NAMALWA (cell line): ENCODE measurements at regions not wholly inside any gene's neighbourhood (a gene's known extent, or its start where the extent isn't known, plus 50 kb on each side); places are given as distances from the start of the nearest gene placed in this dataset.

Source experiments
- DNase-seq: peaks from one replicate; pipeline ENCODE4 v3.0.0-alpha.2; 2015; ENCODE audit warnings: low spot score

DNA sequence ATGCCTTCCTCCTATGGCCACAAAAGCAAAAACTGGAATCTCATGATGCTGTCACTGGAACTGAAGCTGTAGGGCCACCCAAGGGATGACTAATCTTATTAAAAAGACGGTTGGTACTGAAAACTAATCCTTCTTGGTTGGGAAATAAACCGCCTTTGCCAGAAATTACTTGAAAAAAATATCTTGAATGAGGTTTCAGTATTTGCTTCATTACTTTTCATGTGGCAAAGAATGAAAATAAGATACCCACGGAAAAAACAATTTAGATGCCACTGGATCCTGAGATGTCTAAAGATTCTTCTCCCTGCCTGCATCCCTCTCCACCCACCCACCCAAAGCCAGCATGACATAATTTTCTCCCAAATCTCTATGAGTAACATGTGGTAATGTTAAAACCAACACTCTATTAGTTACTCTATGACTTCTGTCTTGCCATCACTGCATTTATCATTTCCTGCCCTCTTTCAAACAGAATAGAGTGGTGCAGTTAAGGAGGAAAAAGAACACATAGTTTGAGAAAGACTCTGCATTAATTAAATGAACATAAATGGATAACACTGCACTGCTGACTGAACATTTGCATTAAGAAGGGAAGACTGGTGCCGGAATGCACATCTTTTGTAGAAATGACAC is 111.8 kb upstream of the DPH6 start:
- DNase-seq: no peak

DNA sequence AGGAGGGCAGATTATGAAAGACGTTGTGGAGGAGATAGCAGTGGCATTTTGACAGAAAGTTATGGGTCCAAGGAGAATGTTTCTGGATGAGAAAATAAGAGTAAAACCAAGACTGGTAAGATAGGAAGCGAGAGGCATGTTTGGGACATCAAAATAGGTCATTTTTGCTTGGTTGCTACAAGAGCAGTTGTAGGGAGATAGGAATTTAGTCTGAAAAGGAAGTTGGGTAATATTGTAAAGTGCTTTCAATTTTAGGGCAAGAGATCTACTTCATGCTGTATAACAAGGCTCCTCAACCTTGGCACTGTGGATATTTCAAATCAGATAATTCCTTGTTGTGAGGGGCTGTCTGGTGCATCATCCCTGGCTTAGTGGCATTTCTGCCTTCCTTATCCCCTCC is 118.0 kb upstream of the DPH6 start:
- DNase-seq: no peak

DNA sequence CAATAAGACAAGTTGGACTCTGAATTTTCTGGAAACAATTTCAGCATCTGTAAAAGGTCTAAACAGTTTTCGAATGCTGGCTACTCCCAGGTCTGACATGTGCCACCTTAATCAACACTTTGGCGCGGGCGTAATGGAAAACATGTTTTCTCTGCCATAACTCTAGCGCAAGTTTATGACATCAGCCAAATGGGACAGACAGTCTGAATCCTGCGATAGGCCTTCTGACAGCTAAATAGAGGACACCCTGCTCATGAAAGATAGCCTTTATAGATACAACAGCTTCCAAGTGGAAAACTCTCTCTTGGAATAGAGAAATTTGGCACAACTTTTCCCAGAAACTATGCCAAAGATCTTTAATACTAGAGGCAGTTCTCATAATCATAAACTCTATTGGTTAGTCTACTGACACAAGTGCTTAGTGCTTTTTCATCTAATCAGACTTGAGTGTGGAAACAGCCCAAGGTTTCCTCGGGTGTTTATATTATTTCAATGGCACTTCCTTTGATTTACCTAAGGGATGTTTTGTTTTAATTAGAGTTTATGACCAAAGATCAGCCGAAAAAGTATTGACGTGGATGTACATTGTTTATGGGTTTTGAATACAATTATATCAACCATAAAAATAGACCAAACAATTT is 120.1 kb upstream of the DPH6 start:
- DNase-seq: no peak

GRCh38 chr15:35667908-35668307 is 121.9 kb upstream of the DPH6 start:
- DNase-seq: no peak

- DNase-seq: no peak
Observed at GRCh38 chr15:35669021-35669420, 123.1 kb upstream of the DPH6 start.

DNA sequence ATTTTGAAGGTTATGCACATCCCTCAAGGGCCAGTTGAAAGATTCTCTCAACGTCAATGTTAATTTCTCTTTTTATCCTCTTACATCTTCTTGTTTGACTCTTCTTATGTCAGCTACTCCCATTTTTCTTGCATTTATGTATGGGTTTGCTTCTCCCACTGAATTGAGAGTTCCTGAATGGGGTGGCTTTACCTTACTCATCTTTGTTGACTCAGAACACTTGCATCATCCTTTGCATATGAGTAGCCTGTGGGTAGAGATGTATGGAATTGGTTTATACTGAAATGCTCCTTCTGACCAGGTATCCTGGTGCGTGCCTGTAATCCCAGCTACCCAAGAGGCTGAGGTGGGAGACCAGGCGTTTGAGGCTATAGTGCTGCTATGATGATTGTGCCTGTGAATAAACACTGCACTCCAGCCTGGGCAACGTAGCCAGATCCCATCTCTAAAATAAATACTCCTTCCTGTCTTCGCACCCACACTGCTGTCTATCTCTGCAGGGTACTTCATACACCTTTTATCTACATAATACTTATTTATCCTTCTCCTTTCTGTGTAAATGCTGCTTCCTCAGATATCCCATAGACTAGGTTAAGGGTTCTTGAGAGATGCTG is 123.6 kb upstream of the DPH6 start:
- DNase-seq: no peak

DNA sequence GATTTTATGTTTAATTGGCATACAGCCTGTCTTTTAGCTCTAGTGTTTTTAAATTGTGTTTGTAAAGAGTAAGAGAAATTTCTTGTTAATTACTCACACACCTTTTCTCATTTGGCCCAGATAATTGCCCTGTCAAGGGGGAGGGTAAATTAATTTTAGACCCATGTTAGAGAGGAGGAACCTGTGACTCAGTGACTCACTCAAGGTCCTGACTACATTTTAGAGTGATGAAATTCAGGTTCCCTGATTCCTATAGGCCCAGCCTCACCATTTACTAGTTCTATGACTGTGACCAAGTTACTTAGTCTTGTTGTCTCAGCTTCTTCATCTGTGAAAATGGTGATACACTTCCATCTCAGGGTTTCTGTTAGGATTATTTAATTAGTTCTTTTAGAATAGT is 125.2 kb upstream of the DPH6 start:
- no peak for DNase-seq

GRCh38 chr15:35671981-35672380 is 126.0 kb upstream of the DPH6 start:
- no peak for DNase-seq

DNA sequence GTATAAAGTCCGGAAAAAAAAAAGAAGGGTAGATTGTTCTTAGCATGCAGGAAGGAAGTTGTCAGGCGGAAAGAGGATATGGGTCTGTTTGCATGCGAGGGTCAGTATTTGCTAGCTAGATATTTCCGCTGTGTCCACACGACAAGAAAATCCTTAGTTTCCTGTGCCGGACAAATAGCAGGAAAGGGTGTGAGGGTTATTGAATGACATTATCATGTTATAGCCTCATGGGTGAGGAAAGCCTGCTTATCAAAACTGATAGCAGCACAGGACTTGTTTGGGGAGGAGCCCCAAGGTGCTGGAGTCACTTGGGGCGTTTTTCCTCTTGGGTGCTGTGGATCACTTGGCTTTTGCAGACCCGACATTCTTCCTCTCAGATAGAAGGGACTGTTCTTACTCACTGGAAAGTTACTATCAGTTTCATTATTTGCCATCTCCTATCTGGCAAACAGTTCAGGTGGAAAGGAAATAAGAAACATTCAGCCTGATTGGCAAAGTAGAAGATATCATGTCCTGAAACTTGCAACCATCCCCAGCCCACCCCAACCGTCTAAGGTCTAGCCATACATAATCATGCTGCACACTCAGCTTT is 127.2 kb upstream of the DPH6 start:
- peak; percentile 9 for DNase-seq

DNA sequence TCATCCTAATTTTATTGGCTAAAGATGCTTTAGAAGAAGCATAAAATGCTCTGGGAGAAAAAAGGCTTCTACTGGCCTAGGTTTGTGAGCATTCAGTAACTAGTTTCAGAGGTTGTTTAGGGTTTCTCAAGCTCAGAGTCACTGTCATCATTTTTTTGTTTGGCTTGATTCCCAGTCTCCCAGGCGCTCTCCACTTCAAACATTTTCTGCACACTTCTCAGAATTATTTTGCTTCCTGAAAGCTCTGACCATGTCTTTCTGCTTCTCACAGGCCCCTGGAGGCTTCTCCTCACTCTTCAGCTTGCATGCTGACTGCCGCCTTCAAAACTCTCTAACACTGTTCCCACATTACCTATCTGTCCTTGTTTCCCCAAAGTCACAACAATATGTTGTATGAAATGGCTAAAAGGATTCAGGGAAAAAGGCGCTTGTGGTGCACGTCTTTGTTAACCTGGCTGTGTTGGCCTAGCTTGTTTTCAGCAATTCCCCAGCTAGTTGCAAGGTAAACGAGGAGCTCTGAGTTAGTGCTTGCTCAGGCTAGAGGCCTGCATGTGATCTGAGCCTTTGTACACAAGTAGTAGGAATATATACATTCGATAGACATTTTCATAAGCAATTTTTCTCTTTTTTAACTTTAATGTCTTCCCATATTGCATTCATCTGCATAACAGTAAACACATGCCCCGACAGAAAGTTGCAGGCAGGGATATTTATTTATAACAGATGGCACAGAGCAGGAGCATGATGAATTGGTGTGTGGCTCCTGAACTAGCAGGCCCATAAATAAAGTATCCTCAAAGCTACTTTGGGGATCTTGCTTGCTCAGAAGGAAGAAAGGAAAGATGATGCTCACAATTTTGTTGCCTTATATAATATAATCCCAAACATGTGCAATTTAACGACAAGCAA is 129.2 kb upstream of the DPH6 start:
- no peak for DNase-seq

GRCh38 chr15:35678774-35679173 is 132.8 kb upstream of the DPH6 start:
- no peak for DNase-seq

DNA sequence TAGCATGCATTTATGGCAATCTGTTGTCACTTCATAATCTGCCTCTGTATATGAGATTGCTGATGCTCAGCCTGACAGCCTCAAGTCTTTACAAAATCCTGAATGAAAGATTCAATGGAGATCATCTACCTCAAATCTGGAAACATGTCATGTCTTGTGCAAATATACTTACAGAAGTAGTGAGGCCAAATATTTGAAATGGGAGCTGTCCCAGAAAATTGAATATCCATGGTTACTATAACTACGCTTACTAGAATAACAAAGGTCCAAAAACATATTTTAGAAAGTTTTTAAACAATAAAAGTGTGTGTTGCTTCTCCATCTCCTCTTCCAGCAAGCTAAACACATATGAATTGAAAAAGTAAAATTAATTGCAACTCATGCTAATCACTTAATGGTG is 133.2 kb upstream of the DPH6 start:
- DNase-seq: no peak

DNA sequence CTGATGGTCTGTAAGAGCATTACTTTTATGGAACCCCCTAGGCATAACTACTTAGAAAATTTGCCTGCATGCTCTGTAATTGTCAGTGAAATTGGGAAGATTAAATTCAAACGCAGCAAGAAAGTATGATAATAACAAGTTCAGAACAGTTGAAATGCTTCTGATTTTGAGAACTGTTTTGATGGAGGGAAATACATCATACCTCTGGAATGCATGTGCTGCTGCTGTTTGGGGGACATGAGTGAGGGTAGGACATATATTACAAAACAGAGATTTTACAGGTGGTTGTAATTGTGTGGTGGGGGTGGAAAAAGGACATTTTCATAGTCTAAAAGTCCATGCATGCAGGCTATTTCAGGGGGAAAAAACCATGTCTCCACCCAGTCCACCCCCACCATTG is 135.0 kb upstream of the DPH6 start:
- no peak for DNase-seq

- DNase-seq: no peak
Observed at GRCh38 chr15:35686347-35686746, 140.4 kb upstream of the DPH6 start.

DNA sequence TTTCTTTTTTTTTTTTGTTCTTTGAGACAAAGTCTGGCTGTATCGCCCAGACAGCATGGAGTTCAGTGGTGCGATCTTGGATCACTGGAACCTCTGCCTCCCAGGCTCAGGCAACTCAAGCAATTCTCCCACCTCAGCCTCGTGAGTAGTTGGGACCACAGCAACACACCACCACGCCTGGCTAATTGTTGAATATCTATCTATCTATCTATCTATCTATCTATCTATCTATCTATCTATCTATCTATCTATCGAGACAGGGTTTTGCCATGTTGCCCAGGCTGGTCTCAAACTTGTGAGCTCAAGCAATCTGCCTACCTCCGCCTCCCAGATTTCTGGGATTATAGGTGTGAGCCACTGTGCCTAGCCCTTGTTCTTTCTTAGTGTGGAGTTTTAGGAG is 143.3 kb upstream of the DPH6 start:
- no peak for DNase-seq

DNA sequence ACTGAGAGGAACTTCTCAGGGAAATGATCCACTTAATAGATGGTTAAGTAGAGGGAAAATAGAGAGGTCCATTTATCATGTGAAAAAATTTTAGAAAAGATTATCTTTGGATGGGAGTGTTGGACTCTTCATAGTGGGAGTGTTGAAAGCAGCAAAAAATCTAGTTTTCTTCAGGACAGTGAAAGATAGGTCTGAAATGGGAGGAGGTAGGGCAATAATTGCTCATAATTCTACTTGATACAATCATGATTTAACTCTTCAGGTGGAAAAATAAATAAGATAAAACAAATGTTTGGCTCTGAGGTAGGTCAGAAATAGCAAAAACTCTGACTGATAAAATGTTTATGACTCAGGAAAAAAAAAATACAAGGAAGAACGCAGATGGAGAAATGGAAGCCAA is 144.1 kb upstream of the DPH6 start:
- DNase-seq: no peak

- DNase-seq: no peak
Observed at GRCh38 chr15:35690698-35691116, 144.7 kb upstream of the DPH6 start.

DNA sequence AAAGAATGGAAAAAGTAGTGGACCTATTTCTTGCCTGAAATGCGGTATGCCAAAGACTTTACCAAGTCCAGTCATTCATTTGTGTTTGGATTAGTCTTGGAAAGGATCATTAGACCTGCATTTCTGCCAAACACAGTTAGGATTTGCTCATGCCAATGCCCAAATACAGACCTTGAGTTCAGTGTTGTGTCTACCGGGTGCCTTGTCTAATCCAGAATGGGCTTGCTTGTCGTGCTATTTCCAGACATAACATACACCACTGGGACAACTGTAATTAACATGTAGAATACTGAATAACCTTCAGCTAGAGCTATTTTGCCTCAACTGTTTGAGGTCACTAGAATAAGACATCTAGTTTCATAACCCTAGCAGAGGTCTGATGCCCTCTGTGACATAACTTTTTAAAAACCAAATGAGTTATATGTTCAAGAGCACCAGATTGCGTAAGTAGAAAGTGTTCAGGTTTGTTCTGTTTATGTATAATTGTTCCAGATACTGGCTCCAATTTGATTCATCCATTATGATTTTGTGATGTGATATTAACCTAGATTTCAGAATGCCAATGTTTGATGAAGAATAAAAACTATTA is 145.3 kb upstream of the DPH6 start:
- no peak for DNase-seq

- no peak for DNase-seq
Observed at GRCh38 chr15:35691891-35692867, 146.2 kb upstream of the DPH6 start.

GRCh38 chr15:35693286-35693685 is 147.3 kb upstream of the DPH6 start:
- DNase-seq: no peak

- no peak for DNase-seq
Observed at GRCh38 chr15:35693886-35694285, 147.9 kb upstream of the DPH6 start.
